ENCODE measurements at regions not wholly inside any gene's neighbourhood (a gene's known extent, or its start where the extent isn't known, plus 50 kb on each side); places are given as distances from the start of the nearest gene placed in this dataset.
"Not testable (repeated sequence)": the region's sequence is repeated elsewhere in the genome, so short reads cannot be mapped to it uniquely, and the experiment has no call there.

- in situ Hi-C loops (cut with MboI; ENCODE audit: low pct_unique_long_range_greater_than_20kb, low sequenced_read_pairs), result no loop called here
- DNase-seq, result no peak
Observed at GRCh38 chr10:6863381-6863780, 283.3 kb upstream of the PRKCQ start.

GRCh38 chr10:6850452-6850851 lies 270.4 kb upstream of the PRKCQ start:
- in situ Hi-C loops (cut with MboI; ENCODE audit: low pct_unique_long_range_greater_than_20kb, low sequenced_read_pairs), result no loop called here
- no peak for DNase-seq

- no peak for DNase-seq
- in situ Hi-C loops (cut with MboI; ENCODE audit: low pct_unique_long_range_greater_than_20kb, low sequenced_read_pairs), result no loop called here
Observed at GRCh38 chr10:6847561-6847960, 267.5 kb upstream of the PRKCQ start.

- in situ Hi-C loops (cut with MboI; ENCODE audit: low pct_unique_long_range_greater_than_20kb, low sequenced_read_pairs), result no loop called here
Observed at GRCh38 chr10:6843894-6844650, 264.0 kb upstream of the PRKCQ start.

GRCh38 chr10:6843481-6843881 lies 263.4 kb upstream of the PRKCQ start:
- in situ Hi-C loops (cut with MboI; ENCODE audit: low pct_unique_long_range_greater_than_20kb, low sequenced_read_pairs), result no loop called here
- DNase-seq, result peak; percentile 73

More at GRCh38 chr10:6843894-6844650, 264.0 kb upstream of the PRKCQ start:
- DNase-seq, result no peak

- DNase-seq, result no peak
- in situ Hi-C loops (cut with MboI; ENCODE audit: low pct_unique_long_range_greater_than_20kb, low sequenced_read_pairs), result no loop called here
Observed at GRCh38 chr10:6842722-6843121, 262.6 kb upstream of the PRKCQ start.

GRCh38 chr10:6841761-6842160 lies 261.7 kb upstream of the PRKCQ start:
- in situ Hi-C loops (cut with MboI; ENCODE audit: low pct_unique_long_range_greater_than_20kb, low sequenced_read_pairs), result no loop called here
- no peak for DNase-seq

- in situ Hi-C loops (cut with MboI; ENCODE audit: low pct_unique_long_range_greater_than_20kb, low sequenced_read_pairs), result no loop called here
- DNase-seq, result no peak
Observed at GRCh38 chr10:6840766-6841165, 260.7 kb upstream of the PRKCQ start.

- in situ Hi-C loops (cut with MboI; ENCODE audit: low pct_unique_long_range_greater_than_20kb, low sequenced_read_pairs), result no loop called here
- no peak for DNase-seq
Observed at GRCh38 chr10:6840201-6840691, 260.2 kb upstream of the PRKCQ start.

- in situ Hi-C loops (cut with MboI; ENCODE audit: low pct_unique_long_range_greater_than_20kb, low sequenced_read_pairs), result no loop called here
- peak; percentile 32 for DNase-seq
Observed at GRCh38 chr10:6838118-6838517, 258.0 kb upstream of the PRKCQ start.

- DNase-seq, result no peak
- in situ Hi-C loops (cut with MboI; ENCODE audit: low pct_unique_long_range_greater_than_20kb, low sequenced_read_pairs), result no loop called here
Observed at GRCh38 chr10:6833458-6834011, 253.5 kb upstream of the PRKCQ start.

- in situ Hi-C loops (cut with MboI; ENCODE audit: low pct_unique_long_range_greater_than_20kb, low sequenced_read_pairs); DNase-seq: not testable (repeated sequence)
Observed at GRCh38 chr10:6830981-6831380, 250.9 kb upstream of the PRKCQ start.

GRCh38 chr10:6824793-6825192 lies 244.7 kb upstream of the PRKCQ start:
- in situ Hi-C loops (cut with MboI; ENCODE audit: low pct_unique_long_range_greater_than_20kb, low sequenced_read_pairs); DNase-seq: not testable (repeated sequence)

- no peak for DNase-seq
- in situ Hi-C loops (cut with MboI; ENCODE audit: low pct_unique_long_range_greater_than_20kb, low sequenced_read_pairs), result no loop called here
Observed at GRCh38 chr10:6823770-6824169, 243.7 kb upstream of the PRKCQ start.

- in situ Hi-C loops (cut with MboI; ENCODE audit: low pct_unique_long_range_greater_than_20kb, low sequenced_read_pairs), result no loop called here
- no peak for DNase-seq
Observed at GRCh38 chr10:6819301-6819700, 239.2 kb upstream of the PRKCQ start.

GRCh38 chr10:6817770-6818169 lies 237.7 kb upstream of the PRKCQ start:
- in situ Hi-C loops (cut with MboI; ENCODE audit: low pct_unique_long_range_greater_than_20kb, low sequenced_read_pairs), result no loop called here
- no peak for DNase-seq

GRCh38 chr10:6815346-6815745 lies 235.3 kb upstream of the PRKCQ start:
- no peak for DNase-seq
- in situ Hi-C loops (cut with MboI; ENCODE audit: low pct_unique_long_range_greater_than_20kb, low sequenced_read_pairs), result no loop called here

GRCh38 chr10:6813856-6814255 lies 233.8 kb upstream of the PRKCQ start:
- DNase-seq, result no peak
- in situ Hi-C loops (cut with MboI; ENCODE audit: low pct_unique_long_range_greater_than_20kb, low sequenced_read_pairs), result no loop called here

- no peak for DNase-seq
- in situ Hi-C loops (cut with MboI; ENCODE audit: low pct_unique_long_range_greater_than_20kb, low sequenced_read_pairs), result no loop called here
Observed at GRCh38 chr10:6813306-6813705, 233.2 kb upstream of the PRKCQ start.

- DNase-seq, result no peak
Observed at GRCh38 chr10:6811153-6811552, 231.1 kb upstream of the PRKCQ start.

GRCh38 chr10:6803427-6803783 lies 223.3 kb upstream of the PRKCQ start:
- in situ Hi-C loops (cut with MboI; ENCODE audit: low pct_unique_long_range_greater_than_20kb, low sequenced_read_pairs), result no loop called here
- no peak for DNase-seq

More at GRCh38 chr10:6811153-6811552, 231.1 kb upstream of the PRKCQ start:
- in situ Hi-C loops (cut with MboI; ENCODE audit: low pct_unique_long_range_greater_than_20kb, low sequenced_read_pairs), result no loop called here

All from KBM-7 (cell line).